ENCODE measurements at regions not wholly inside any gene's neighbourhood (a gene's known extent, or its start where the extent isn't known, plus 50 kb on each side); places are given as distances from the start of the nearest gene placed in this dataset.
"Not testable (repeated sequence)": the region's sequence is repeated elsewhere in the genome, so short reads cannot be mapped to it uniquely, and the experiment has no call there.

DNA sequence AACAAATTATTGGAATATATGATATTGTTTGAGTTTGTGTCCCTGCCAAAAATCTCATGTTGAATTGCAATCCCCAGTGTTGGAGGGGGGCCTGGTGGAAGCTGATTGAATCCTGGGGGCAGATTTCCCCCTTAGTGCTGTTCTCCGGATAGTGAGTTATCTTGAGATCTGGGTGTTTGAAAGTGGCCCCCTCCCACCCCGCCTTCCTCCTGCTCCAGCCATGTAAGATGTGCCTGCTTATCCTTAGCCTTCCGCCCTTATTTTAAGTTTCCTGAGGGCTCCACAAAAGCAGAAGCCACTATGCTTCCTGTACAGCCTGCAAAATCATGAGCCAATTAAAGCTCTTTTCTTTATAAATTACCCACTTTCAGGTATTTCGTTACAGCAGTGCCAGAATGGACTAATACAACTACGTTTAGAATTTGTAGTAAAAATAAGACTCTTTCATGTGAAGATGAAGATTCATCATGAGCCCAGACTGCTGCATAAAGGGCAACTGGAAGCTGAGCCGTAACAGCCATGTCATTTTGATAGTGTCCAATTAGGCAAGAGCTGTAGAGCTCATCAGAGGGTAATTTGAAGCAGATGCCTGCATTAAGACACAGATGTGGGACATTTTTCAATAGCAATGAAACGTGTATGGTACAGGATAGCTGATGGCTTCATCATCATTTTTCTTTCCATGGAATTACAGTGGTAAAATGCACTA is 1007.2 kb downstream of the REEP3 start:
- no peak for DNase-seq

DNA sequence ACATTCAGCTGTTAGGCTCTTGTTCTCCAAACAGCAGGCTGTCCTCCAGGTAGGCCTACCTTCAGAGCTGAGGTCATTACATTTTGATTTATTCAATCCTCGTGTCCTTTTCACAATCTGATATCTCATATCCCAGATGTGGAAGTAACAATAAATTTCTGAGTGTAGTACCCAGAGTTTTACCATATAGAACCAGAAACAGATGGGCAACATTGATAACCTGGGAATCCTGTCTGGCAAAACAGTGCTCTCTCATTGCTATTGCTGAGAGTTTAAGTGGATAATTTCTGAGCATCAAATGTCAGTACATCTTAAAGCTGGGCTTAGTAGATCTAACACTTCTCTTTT is 1007.8 kb downstream of the REEP3 start:
- no peak for DNase-seq

DNA sequence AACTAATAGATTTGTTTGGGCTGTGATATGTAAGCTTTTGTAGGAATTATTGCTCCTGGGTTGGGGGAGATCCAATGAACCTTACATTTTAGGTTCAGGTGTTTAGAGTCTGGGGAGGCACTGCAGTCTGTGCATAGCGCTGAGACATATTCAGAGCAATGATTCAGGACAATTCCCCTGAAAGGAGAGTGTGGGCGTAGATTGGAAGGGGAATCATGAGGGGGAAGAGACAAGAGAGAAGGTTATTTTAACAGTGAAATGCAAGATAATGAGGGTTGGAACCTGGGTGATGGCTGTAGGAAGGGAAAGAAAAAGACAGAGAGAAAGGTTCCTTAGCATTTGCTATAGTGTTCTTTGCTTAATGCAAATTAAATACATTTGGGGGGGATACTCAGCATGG is 1013.4 kb downstream of the REEP3 start:
- DNase-seq = no peak

DNA sequence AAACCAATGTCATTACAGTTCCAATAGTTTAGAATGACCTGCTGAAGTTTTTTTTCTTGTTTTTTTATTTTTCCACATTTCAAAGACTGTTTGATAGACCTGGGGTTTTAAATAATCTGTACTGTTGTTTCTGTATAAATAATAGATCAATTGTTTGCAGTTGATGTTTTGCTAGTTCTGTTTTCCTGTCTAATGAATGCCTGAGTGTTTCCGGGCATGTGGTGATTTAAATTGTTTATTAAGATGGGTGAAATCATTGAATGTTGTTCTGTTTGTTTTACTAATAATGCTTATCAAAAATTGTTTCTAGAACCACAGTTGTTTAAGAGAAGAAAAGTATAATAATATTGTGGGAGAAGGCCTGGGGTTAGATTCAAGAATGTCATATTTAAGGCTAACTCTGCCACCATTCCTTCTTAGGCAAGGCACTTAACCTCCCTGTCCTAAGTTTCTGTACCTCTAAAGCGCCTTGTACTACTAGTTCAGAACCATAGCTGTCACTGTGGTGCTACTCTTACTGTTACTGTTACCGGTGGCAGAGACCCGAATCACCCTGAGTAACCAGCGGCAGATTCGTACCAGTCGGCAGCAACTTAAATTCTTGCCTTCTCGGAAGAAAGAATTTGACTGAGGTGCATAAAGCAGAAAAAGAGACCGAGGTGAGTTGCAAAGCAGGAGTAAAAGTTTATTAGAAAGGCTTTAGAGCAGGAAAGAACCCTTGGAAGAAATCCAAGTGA is 1014.1 kb downstream of the REEP3 start:
- DNase-seq = no peak

DNA sequence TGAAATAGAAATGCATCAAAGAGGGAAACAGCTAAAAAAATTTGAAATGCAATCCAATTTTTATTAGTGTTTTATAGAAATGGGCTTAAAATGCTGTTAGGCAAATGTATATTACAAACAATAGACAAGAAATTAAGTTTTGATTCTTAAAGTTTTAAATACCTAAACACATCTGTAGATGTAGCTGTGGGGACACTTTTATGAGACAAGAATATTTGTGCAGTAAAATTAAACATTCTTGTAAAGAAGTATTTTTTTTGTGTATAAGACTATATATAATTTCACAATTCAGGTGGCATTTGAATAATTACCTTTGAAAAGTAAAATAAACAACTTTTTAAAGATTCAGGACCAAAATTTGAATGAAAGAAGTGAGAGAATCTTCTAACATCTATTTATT is 1015.9 kb downstream of the REEP3 start:
- DNase-seq = no peak

DNA sequence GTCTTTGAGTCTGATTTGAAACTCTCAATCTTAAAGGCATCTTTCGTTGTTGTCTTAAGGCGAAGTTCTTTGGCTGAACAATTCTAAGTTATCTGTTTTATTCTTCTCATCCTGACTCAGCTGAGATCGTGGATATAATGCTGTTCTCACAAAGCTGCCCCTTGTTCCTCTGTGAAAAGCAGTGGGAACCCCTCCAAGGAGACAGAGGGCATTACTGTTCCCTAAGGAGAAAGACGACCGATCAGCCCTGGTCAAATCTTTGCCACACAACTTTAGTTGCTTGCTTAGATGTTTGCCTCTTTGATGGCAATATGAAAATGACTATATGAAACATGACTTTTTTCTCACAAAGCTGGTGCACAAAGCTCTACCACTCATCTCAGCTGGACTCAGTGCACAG is 1016.7 kb downstream of the REEP3 start:
- DNase-seq = no peak

DNA sequence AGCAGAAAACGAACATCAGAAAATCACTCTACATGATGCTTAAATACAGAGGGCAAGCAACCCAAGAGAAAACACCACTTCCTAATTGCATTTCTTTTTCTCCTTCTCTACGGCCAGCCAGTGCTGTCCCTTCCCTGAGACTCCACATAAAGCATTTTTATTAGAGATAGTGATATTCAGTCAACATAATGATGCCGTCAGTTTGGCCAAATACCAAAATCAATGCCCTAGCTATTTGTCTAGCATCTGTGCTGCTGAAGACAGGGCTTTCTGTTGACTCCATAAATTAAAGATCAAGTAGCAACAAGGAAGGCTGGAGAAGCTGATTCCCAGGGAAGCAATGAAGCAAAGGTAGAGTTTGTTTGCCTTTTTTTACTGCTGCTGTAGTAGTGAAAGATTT is 1024.9 kb downstream of the REEP3 start:
- DNase-seq = no peak

DNA sequence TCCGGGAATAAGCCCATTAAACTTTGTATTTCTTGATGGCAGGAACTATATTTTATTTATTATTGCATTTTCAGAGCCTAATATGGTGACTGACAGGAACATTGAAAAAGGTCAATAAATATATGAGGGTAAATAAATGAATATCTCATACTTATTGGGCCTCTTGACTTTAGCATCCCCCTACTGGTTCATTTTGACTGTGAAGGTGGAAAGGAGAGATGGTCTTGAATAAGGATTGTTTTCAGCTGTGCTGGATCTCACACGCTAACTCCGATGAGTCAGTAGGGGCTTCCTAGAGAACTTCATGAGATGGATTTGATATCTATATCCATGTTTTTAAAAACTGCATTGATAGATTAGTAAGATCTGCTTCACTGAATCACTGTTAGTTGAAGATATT is 1026.0 kb downstream of the REEP3 start:
- no peak for DNase-seq

DNA sequence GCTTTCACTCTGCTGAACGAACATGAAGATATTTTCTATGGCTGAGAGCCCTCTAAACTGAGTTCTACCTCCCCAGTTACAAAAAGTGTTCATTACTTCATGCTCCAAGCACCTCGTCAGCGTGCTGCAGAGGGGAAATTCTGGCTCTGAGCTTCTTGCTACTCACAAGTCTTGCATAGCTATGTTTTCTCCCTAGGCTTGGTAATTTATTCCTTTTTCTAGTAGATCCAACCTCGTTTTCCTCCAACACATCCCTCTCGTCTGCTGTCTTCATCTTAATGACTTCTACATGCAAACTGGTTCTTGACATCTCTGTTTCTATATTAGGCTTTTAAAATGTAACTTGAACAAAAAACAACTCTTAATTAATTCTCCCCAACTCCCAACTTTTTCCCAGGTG is 1034.5 kb downstream of the REEP3 start:
- no peak for DNase-seq

DNA sequence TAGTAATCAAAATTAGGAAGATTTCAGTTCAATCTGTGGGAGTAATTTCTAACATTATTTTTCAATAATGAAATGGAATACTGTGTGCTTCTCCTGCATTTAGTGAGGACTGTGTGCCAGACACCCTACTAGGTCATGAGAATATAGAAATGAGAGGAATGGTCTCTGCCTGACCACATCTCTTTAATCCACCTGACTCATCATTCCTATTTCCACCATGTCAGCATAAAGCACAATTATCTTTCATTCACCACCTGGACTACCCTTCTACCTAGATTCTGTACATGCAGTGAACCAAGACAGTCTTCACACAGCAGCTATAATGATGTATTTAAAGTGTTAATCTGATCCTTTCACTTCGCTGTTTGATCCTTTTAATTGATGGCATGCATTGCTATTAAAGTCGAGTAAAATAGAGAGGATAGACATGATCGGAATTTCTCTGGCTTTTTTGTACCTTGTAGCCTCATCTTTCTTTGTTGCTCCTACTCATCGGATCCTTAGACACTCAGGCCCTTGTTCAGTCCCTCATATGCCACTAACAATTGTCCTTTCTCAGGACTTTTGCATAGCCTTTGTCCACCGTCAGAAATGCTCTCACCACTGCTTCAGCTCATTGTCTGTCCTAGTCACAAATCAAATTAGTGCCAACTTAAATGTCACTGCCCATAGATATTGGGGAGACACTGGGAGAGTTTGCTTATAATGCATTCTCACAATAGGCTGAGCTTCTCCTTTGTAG is 1037.1 kb downstream of the REEP3 start:
- DNase-seq = no peak

DNA sequence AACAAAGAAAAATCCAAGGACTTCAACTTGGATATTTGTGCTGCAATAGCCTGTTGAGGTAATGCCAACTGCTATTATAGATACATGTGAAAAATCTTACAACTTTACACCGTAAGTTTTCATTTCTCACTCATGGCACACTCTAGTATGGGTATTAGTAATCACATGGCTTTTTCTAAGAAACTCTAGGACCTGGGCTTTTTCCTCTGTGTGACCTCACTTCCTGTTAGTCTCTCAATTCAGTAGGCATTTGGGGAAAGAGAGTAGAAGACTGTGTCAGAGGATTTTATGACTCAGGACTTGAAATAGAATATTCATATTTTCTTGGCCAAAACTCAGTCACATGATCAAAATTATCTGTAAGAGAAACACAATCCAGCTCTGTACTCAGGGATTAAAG is 1049.9 kb downstream of the REEP3 start:
- DNase-seq = no peak

DNA sequence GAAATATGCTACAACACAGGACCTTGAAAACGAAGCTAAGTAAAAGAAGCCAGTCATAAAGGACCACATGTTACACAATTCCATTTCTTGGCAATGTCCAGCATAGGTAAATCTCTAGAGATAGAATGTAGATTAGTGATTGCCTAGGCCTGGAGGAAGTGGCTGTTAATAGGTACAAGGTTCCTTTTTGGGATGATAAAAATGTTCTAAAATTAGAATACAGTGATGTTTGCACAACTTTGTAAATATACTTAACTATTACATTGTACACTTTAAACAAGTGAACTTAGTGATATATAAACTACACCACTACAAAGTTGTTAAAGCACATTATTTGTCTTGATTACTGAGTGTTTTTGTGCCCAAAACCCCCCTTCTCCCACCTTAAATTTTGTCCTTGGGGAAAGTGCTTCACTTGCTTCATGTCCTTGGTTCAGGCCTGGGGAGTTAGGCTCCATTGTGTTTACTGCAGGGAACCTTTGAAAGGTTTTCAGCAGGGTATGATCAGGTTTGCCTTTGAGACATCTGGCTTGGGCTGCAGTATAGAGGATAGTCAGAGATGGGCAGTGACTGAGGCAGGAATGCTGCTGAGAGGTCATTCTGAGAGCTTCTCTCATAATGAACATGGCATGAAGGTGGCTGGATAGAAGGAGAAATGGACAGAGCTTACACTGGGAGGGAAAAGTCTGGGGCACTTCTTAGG is 1052.6 kb downstream of the REEP3 start:
- DNase-seq = no peak

DNA sequence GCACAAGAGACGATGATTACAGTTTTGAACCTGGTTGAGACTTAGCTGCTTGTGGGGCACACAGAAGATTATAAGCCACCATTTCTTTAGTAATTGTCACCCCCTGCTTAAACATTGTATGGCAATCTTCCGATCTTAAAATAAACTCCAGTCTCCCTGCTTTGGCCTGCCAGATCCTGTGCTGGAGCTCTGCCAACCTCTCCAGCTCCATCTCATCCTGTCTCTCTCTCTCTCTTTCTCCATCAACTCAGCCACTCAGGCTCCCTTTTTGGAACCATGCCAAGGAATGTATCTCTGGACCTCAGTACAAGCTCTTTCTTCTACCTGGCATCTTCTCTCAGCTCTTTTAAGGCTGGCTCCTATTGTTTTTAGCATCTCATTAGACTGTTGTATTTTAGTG is 1053.2 kb downstream of the REEP3 start:
- DNase-seq = no peak

DNA sequence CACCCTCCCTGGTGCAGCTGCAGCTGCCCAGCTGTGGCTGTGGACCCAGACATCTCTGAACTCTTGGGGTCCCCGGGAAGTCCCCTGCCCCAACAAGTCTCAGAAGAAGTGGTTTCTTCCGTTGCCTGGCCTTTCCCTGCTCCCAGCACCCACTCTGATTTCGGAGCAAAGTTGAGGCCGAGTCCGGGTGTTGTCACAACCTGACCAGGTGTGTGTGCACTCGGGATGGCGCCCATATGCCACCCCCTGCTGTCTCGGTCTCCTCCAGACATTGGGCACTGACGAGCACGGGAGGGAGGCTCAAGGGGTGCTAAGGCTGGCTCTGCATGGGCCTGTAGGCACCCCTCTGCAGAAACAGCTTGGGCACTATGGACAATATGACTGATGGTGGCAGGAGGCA is 1055.3 kb downstream of the REEP3 start:
- no peak for DNase-seq

DNA sequence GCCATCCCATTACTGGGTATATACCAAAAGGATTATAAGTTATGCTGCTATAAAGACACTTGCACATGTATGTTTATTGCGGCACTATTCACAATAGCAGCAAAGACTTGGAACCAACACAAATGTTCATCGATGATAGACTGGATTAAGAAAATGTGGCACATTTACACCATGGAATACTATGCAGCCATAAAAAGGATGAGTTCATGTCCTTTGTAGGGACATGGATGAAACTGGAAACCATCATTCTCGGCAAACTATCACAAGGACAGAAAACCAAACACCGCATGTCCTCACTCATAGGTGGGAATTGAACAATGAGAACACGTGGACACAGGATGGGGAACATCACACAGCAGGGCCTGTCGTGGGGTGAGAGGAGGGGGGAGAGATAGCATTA is 1057.6 kb downstream of the REEP3 start:
- not testable (repeated sequence) for DNase-seq

DNA sequence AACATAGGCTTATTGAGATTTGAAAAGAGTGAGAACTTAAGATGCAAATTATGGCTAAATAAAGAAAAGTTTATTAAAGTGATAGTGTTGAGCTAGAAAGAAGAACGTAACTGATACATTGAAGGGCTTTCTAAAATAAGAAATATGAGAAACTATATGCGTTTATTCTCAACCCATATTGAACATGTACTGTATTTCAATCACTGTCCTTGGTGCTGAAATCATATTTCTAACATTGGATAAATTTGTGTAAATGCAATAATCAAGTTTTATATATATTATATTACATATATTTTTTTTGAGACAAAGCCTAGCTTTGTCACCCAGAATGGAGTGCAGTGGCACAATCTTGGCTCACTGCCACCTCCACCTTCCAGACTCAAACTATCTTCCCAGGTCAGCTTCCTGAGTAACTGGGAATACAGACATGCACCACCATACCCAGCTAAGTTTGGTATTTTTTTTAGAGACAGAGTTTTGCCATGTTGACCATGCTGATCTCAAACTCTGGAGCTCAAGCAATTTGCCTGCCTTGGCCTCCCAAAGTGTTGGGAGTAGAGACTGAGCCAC is 1065.8 kb downstream of the REEP3 start:
- no peak for DNase-seq

DNA sequence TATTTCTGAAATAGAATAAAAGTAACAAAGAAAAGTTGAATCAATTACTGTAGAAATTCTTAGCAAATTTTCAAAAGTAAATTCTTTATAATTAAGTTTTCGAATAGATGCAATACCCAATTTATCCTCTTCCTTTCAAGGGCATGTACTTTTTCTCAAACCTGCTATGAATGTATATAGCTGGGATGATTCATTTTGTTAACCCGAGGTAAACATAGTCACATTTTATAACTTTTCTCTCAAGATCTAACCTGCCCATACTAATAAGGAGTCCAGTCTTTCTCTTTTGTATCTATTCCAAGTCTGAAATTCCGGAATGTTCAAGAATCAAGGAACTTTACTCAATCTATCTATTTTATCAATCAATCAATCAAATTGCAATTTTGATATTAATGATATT is 1072.9 kb downstream of the REEP3 start:
- no peak for DNase-seq

DNA sequence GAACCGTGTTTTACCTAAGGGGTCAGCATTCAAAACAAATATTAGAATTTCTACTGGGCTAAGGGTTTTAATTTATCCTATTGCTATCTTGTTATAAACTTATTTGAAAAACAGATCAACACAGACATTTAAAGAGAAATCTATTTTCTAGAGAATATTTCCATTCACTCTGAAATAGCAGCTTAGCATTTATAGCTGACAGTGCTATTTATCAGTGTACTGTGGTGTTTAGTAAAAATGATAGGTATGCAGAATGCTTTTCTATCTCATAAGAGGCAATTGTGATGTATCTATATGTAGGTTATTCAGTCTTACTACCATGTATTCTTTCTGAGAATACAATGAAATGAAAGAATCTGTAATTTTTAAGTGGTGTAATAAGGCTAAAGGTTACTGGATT is 1077.4 kb downstream of the REEP3 start:
- DNase-seq = no peak

DNA sequence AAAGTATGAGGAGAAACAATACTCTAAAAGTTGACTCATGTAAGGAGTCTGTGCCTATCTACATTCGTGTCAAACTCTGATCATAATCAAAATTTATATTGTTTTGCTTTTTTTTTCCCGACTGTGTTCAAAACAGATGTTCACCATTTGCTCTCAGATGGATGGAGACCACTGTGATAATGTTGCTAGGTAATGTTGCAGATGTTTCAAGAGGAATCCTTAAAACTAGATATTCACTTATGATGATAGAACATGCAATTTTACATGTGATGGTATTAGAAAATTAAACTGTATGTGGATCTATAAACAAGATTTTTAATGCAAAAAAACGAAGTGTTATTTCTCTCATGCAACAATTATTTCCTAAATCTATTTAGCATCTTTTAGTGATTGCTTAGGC is 1080.1 kb downstream of the REEP3 start:
- DNase-seq = no peak

DNA sequence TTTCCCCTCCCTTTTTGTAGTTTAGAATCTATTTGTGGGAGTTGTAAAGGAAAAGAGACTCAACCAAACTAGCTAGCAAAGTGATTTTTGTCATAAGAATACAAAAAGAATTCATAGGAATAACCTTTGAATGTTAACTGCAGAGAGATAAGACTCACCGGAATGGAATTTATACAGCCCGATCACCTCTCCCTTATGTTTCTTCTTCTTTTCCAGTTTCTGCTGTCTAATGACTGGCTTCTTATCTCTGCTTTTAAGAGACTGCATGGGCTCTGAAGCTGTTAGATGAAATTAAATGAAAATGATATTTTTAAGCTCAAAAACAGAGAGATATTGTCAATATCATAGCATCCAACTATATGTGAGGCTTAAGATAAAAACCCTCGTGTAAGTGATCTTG is 1095.9 kb downstream of the REEP3 start:
- no peak for DNase-seq

DNA sequence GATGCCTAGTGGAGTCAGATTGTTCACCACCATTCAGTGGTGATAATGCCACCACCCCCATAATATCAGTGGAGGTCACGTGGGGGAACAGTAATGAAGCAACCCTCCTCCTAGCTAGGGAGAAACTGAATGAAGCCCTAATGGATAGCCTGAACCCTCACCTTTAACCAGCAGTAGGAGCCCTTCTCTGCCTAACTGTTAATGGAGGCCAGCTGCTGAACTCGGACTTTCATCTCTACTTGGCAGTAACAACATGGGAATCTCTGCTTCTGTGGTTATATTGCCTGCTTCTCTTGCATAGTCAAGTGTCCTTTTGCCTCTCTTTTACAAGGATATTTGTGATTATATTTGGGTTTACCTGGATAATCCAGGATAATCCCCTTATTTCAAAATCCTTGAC is 1097.9 kb downstream of the REEP3 start:
- no peak for DNase-seq

DNA sequence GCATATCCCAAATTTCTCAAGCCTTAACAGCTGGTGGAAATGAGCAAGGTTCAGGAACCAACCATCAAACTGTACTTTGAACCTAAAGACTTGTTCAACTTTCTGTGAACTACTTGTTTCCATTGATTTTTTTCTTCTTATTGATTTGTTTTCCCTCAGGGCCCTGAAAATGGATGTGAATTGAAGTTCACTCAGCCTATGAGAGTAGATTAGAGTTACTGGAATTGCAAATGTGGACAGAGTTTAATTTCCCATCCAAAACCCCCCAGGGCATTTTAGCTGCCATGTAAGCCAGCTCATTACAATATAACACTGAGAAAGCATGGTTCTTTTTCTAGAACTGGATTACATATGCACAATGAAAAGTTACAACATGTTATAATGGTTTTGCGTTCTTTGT is 1105.7 kb downstream of the REEP3 start:
- no peak for DNase-seq

DNA sequence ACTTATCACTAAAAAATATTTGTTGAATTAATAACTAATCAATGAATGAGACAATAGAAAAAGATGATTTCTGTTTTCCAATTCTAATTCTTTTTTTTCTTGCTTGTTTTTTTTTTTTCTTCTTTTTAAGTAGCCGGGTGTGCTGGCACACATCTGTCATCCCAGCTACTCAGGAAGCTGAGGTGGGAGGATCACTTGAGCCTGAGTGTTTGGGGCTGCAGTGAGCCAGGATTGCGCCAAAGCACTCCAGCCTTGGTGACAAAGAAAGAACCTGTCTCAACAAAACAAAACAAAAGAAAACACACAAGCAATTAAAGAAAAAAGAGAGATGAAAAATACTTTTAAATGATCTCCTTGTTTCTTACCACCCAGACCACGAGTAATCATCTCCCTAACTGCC is 1109.3 kb downstream of the REEP3 start:
- no peak for DNase-seq

Measured in activated CD8-positive, alpha-beta memory T cell treated with anti-CD3 and anti-CD28 coated beads, Interleukin-2, amount 50 U/mL, for 48 hours (primary cell).